H1 (cell line): ENCODE measurements at regions not wholly inside any gene's neighbourhood (a gene's known extent, or its start where the extent isn't known, plus 50 kb on each side); places are given as distances from the start of the nearest gene placed in this dataset.

Experiments
- ATF3 ChIP-seq: IDR thresholded peaks from 2 replicates; pipeline ENCODE4 v1.6.1; 2011; ENCODE audit warnings: low read depth, mild to moderate bottlenecking, low read length; ENCODE audit not compliant: insufficient read depth
- BCL11A ChIP-seq, 2 experiments: IDR thresholded peaks; one replicate each; pipeline ENCODE4 v1.6.1; 2011; ENCODE audit warnings: low read depth in 2 of 2, low read length in 2 of 2, mild to moderate bottlenecking in 2 of 2
- CBX5 ChIP-seq: fragments of 300-800, 300-1000 bp; sonication (generic); IDR thresholded peaks from 2 replicates; pipeline ENCODE4 v1.7.1; 2016; ENCODE audit warnings: antibody characterized with exemption, low read length, low read depth
- CBX8 ChIP-seq: fragments of 300-800, 300-1000 bp; sonication (generic); IDR thresholded peaks from 2 replicates; pipeline ENCODE4 v1.7.1; 2016; ENCODE audit warnings: low read depth, low read length, borderline replicate concordance
- CTCF ChIP-seq, 3 experiments: IDR thresholded peaks; 1 replicate in 2 of 3; 2 replicates in 1 of 3; pipeline versions ENCODE4 v1.5.1 to v1.6.1; 2011; ENCODE audit warnings: low read length in 3 of 3, mild to moderate bottlenecking in 3 of 3, inconsistent platforms in 2 of 3, low read depth in 1 of 3, moderate library complexity in 1 of 3; ENCODE audit not compliant: insufficient read depth in 1 of 3; ENCODE audit errors: control extremely low read depth in 1 of 3
- EP300 ChIP-seq, 2 experiments: IDR thresholded peaks; 1 replicate in 1 of 2; 2 replicates in 1 of 2; pipeline ENCODE4 v1.6.1; 2011 to 2012; ENCODE audit warnings: low read depth in 2 of 2, low read length in 2 of 2, mild to moderate bottlenecking in 2 of 2, borderline replicate concordance in 1 of 2, inconsistent platforms in 1 of 2, moderate library complexity in 1 of 2
- FOSL1 ChIP-seq: IDR thresholded peaks from 2 replicates; pipeline ENCODE4 v1.6.1; 2011; ENCODE audit warnings: mild to moderate bottlenecking, low read depth, low read length, moderate library complexity; ENCODE audit not compliant: insufficient read depth
- GTF2F1 ChIP-seq: IDR thresholded peaks from 2 replicates; pipeline ENCODE4 v1.6.1; 2012; ENCODE audit warnings: low read depth, low read length, improper control_type of control experiment, borderline replicate concordance
- KDM1A ChIP-seq: fragments of 200-600, 300-600 bp; sonication (generic); IDR thresholded peaks from 2 replicates; pipeline ENCODE4 v1.7.1; 2016; ENCODE audit warnings: mild to moderate bottlenecking, low read length, borderline replicate concordance
- POLR2A ChIP-seq, 2 experiments: IDR thresholded peaks; 1 replicate in 1 of 2; 2 replicates in 1 of 2; pipeline ENCODE4 v1.6.1; 2011; ENCODE audit warnings: low read depth in 2 of 2, low read length in 2 of 2, mild to moderate bottlenecking in 2 of 2; ENCODE audit errors: control extremely low read depth in 1 of 2
- RBBP5 ChIP-seq: IDR thresholded peaks from 2 replicates; pipeline ENCODE4 v1.7.1; 2012; ENCODE audit warnings: low read depth, mild to moderate bottlenecking, inconsistent platforms, low read length, moderate library complexity, borderline replicate concordance
- SRF ChIP-seq: IDR thresholded peaks from 2 replicates; pipeline ENCODE4 v1.6.1; 2011; ENCODE audit warnings: mild to moderate bottlenecking, low read depth, low read length, moderate library complexity
- TAF7 ChIP-seq: optimal IDR thresholded peaks from 2 replicates; pipeline ENCODE3; 2011; ENCODE audit warnings: low read depth, mild to moderate bottlenecking, inconsistent platforms, low read length, moderate library complexity, borderline replicate concordance
- USF2 ChIP-seq: IDR thresholded peaks from 2 replicates; pipeline ENCODE4 v1.6.1; 2011; ENCODE audit warnings: low read length, improper control_type of control experiment

GRCh38 chr14:62453226-62453625, 592.0 kb downstream of the KCNH5 start:
- TF ChIP-seq CTCF (IDR thresholded peaks at IDR 0.05; ENCODE audit: control extremely low read depth in 1 of 3, insufficient read depth in 1 of 3, low read depth in 1 of 3, low read length in 3 of 3) (no peak), FOSL1 (no peak), EP300 (IDR thresholded peaks at IDR 0.05; ENCODE audit: borderline replicate concordance in 1 of 2, low read depth in 2 of 2, low read length in 2 of 2) (no peak), ATF3 (no peak), GTF2F1 (no peak), CBX8 (no peak), RBBP5 (no peak), USF2 (no peak), TAF7 (no peak), BCL11A (IDR thresholded peaks at IDR 0.05; ENCODE audit: low read depth in 2 of 2, low read length in 2 of 2) (no peak), KDM1A (no peak), SRF (no peak), CBX5 (no peak), POLR2A (IDR thresholded peaks at IDR 0.05; ENCODE audit: control extremely low read depth in 1 of 2, low read depth in 2 of 2, low read length in 2 of 2) (no peak)
